Breast epithelium (tissue), 3 donors: ENCODE measurements at regions not wholly inside any gene's neighbourhood (a gene's known extent, or its start where the extent isn't known, plus 50 kb on each side); places are given as distances from the start of the nearest gene placed in this dataset.

Experiments
- POLR2AphosphoS5 ChIP-seq, 3 donors: sonication (generic); formaldehyde crosslinking; IDR thresholded peaks; one replicate each; pipeline ENCODE4 v1.6.1; 2017; ENCODE audit warnings: antibody characterized with exemption in 3 of 3
- TF ChIP-seq, protein P1 (sequence below), 3 donors: fragments of 450-650 bp; IDR thresholded peaks; one replicate each; pipeline ENCODE4 v1.5.1; 2016 to 2017; ENCODE audit warnings: antibody characterized with exemption in 3 of 3, mild to moderate bottlenecking in 3 of 3, moderate library complexity in 3 of 3

DNA sequence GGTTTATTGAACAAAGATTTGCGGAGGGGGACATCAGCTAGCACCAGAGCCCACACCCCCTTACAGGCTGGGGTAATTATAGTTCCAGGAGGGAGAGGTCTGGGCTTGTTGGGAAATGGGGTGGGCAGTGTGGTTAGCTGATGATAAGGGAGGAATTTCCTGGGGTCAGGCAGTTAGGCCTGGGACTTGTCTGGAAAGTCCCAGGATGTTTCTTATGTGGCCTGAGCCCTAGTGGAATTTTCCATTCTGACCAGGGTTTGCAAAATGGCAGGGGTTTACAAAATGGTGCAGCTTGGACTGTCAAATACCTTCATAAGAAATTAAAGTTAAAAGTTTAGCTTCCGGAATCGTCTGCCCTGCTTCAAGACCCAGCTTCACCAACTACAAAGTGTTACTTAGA is 199.1 kb downstream of the FBXO15 start:
- no peak for TF ChIP-seq POLR2AphosphoS5 (IDR thresholded peaks at IDR 0.05)
- TF ChIP-seq, protein P1, sequence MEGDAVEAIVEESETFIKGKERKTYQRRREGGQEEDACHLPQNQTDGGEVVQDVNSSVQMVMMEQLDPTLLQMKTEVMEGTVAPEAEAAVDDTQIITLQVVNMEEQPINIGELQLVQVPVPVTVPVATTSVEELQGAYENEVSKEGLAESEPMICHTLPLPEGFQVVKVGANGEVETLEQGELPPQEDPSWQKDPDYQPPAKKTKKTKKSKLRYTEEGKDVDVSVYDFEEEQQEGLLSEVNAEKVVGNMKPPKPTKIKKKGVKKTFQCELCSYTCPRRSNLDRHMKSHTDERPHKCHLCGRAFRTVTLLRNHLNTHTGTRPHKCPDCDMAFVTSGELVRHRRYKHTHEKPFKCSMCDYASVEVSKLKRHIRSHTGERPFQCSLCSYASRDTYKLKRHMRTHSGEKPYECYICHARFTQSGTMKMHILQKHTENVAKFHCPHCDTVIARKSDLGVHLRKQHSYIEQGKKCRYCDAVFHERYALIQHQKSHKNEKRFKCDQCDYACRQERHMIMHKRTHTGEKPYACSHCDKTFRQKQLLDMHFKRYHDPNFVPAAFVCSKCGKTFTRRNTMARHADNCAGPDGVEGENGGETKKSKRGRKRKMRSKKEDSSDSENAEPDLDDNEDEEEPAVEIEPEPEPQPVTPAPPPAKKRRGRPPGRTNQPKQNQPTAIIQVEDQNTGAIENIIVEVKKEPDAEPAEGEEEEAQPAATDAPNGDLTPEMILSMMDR (IDR thresholded peaks at IDR 0.05): no peak
